Fibroblast of pulmonary artery (primary cell): ENCODE measurements at regions not wholly inside any gene's neighbourhood (a gene's known extent, or its start where the extent isn't known, plus 50 kb on each side); places are given as distances from the start of the nearest gene placed in this dataset.

Experiments
- DNase-seq: peaks from one replicate; pipeline ENCODE4 v3.0.0-alpha.2; 2010; ENCODE audit warnings: low read depth
- H3K4me3 ChIP-seq: replicated peaks from 2 replicates; pipeline ENCODE4 v1.5.1; 2011; ENCODE audit warnings: low read depth, mild to moderate bottlenecking, control low read depth, low read length, moderate library complexity
- TF ChIP-seq, protein P1 (sequence below): IDR thresholded peaks from 2 replicates; pipeline ENCODE4 v1.5.1; 2011; ENCODE audit warnings: mild to moderate bottlenecking, control low read depth, low read length, inconsistent platforms; ENCODE audit errors: missing control alignments

DNA sequence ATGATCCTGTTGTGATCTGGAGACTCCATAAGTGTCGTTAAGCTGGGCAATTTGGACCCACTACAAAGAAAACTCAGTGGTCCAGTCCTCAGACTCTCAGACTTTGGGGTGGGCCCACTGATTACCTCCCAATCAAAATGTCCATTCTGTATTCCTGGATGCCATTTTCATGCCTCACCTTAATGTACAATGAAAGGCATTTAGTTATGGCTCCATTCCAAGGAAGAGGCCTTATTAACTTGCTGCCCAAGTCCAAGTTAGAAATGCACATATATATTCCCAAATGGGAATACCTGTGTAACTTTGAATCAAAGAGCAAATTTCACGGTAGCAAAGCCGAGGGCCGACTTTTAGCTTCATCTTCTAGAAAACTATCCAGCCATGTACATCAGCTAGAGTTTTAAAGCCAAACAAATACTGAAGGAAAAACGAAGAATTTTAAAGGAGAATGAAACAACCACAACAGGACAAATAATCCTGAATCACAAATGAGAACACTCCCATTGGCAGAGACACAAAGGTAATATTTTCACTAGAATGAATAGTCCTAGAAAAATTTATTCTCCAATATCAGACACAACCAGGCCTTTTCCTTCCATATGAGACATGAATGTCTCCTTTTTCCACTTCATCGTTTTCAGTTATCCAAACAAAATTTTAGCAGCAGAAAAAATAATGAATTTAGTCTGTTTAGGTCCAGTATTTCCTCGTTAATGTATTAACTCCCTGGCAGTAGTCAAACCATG lies 63.7 kb upstream of the HHIP start:
- H3K4me3 ChIP-seq, result no peak overlapping the region
- TF ChIP-seq, protein P1, sequence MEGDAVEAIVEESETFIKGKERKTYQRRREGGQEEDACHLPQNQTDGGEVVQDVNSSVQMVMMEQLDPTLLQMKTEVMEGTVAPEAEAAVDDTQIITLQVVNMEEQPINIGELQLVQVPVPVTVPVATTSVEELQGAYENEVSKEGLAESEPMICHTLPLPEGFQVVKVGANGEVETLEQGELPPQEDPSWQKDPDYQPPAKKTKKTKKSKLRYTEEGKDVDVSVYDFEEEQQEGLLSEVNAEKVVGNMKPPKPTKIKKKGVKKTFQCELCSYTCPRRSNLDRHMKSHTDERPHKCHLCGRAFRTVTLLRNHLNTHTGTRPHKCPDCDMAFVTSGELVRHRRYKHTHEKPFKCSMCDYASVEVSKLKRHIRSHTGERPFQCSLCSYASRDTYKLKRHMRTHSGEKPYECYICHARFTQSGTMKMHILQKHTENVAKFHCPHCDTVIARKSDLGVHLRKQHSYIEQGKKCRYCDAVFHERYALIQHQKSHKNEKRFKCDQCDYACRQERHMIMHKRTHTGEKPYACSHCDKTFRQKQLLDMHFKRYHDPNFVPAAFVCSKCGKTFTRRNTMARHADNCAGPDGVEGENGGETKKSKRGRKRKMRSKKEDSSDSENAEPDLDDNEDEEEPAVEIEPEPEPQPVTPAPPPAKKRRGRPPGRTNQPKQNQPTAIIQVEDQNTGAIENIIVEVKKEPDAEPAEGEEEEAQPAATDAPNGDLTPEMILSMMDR, result no peak
- DNase-seq, result peak; percentile 40

GRCh38 chr4:144582975-144583374 lies 63.0 kb upstream of the HHIP start:
- TF ChIP-seq, protein P1, result no peak
- no peak for DNase-seq
- no peak overlapping the region for H3K4me3 ChIP-seq

- no peak overlapping the region for H3K4me3 ChIP-seq
- TF ChIP-seq, protein P1, result no peak
- peak; percentile 79 for DNase-seq
Measured at GRCh38 chr4:144583658-144584057, 62.3 kb upstream of the HHIP start.

GRCh38 chr4:144584428-144584827 lies 61.5 kb upstream of the HHIP start:
- DNase-seq, result no peak
- TF ChIP-seq, protein P1, result no peak
- no peak overlapping the region for H3K4me3 ChIP-seq

DNA sequence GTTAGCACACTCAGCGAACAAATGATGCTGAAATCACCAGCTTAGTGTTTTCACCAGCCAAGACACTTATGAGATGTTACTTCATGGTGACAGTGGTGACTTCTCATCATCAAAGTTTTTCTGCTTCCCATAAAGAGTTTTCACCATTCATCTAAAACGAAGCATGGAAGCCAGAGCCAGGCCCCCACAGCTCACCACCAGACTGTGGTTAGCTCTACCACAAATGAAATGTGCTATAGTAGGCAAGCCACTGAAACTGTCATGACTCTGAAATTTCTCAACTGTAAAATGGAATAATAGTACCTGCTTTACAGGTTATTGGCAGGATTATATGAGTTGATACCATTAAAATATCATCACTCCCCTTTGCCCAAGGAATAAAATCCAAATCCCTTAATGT lies 56.4 kb upstream of the HHIP start:
- TF ChIP-seq, protein P1, result no peak
- H3K4me3 ChIP-seq, result no peak overlapping the region
- no peak for DNase-seq

DNA sequence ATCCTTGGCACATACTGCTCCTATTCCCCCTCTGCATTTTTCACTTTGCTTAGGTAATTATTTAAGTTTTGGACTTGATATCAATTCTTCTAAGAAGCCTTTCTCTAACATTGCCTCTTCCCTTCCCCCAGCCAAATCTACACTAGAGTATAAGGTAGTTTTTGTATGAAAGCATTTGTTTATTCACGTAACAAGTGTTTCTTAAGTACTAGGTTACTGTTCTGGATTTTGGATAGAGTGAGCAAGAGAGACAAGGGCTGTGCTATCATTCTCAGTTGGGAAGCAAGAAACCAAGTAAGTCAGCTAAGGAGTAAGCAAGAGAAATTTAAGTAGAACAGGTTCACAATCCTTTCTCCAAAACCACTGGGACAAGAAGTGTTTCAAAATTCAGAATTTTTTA lies 55.9 kb upstream of the HHIP start:
- no peak overlapping the region for H3K4me3 ChIP-seq
- TF ChIP-seq, protein P1, result no peak
- DNase-seq, result no peak

DNA sequence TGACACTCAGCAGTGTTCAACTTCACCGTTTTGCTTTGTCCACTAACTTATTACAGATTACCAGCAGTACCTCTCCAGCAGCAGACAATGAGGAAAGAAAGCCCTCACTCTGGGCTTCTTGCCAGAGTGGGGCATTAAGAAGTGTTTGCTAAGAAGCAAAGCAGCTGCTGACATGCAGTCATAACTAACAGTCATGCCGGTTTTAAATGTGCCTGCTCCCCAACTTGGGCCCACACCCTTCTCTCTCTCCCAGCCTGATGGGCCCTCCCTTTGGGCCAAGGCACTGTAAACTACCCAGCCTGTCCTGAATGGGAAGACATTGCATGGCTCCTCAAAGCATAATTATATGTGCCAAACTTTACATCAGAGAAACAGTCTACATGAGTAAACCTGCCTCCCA lies 54.6 kb upstream of the HHIP start:
- no peak overlapping the region for H3K4me3 ChIP-seq
- TF ChIP-seq, protein P1, result no peak
- peak; percentile 93 for DNase-seq
